ENCODE measurements at regions not wholly inside any gene's neighbourhood (a gene's known extent, or its start where the extent isn't known, plus 50 kb on each side); places are given as distances from the start of the nearest gene placed in this dataset.

DNA sequence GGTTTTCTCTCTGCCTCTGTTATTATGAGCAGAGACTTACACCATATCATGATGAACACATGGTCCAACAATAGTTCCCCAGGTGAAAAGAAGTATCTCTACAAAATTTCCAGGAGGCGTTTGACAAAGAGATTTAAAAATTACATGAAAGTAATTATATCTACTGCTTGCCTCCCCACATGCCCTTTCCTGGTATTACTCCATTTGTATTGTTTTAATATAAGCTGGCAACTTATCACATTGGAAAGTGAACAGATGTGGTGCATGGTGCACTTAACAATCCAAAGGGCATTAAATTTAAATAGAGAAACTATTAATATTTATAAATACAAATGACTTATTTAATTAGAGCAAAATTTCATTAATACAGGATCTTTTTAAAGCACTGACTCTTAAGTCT, 638.2 kb downstream of the ANKRD7 start:
- TF ChIP-seq SMC3 (conservative IDR thresholded peaks at IDR 0.05; ENCODE audit: poor library complexity) = no peak
- TF ChIP-seq, protein P1, sequence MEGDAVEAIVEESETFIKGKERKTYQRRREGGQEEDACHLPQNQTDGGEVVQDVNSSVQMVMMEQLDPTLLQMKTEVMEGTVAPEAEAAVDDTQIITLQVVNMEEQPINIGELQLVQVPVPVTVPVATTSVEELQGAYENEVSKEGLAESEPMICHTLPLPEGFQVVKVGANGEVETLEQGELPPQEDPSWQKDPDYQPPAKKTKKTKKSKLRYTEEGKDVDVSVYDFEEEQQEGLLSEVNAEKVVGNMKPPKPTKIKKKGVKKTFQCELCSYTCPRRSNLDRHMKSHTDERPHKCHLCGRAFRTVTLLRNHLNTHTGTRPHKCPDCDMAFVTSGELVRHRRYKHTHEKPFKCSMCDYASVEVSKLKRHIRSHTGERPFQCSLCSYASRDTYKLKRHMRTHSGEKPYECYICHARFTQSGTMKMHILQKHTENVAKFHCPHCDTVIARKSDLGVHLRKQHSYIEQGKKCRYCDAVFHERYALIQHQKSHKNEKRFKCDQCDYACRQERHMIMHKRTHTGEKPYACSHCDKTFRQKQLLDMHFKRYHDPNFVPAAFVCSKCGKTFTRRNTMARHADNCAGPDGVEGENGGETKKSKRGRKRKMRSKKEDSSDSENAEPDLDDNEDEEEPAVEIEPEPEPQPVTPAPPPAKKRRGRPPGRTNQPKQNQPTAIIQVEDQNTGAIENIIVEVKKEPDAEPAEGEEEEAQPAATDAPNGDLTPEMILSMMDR (IDR thresholded peaks at IDR 0.05; ENCODE audit: poor library complexity, severe bottlenecking) = no peak
- no peak for TF ChIP-seq MXI1 (conservative IDR thresholded peaks at IDR 0.05; ENCODE audit: poor library complexity, severe bottlenecking)
- no peak for TF ChIP-seq EZH2 (IDR thresholded peaks at IDR 0.05; ENCODE audit: borderline replicate concordance, insufficient read depth, low read length, poor library complexity, severe bottlenecking)
- no peak for TF ChIP-seq RAD21 (conservative IDR thresholded peaks at IDR 0.05)
- no peak for TF ChIP-seq TAF1 (IDR thresholded peaks at IDR 0.05; ENCODE audit: low read depth)
- TF ChIP-seq EP300 (conservative IDR thresholded peaks at IDR 0.05; ENCODE audit: poor library complexity, severe bottlenecking) = no peak
- TF ChIP-seq, protein P2, sequence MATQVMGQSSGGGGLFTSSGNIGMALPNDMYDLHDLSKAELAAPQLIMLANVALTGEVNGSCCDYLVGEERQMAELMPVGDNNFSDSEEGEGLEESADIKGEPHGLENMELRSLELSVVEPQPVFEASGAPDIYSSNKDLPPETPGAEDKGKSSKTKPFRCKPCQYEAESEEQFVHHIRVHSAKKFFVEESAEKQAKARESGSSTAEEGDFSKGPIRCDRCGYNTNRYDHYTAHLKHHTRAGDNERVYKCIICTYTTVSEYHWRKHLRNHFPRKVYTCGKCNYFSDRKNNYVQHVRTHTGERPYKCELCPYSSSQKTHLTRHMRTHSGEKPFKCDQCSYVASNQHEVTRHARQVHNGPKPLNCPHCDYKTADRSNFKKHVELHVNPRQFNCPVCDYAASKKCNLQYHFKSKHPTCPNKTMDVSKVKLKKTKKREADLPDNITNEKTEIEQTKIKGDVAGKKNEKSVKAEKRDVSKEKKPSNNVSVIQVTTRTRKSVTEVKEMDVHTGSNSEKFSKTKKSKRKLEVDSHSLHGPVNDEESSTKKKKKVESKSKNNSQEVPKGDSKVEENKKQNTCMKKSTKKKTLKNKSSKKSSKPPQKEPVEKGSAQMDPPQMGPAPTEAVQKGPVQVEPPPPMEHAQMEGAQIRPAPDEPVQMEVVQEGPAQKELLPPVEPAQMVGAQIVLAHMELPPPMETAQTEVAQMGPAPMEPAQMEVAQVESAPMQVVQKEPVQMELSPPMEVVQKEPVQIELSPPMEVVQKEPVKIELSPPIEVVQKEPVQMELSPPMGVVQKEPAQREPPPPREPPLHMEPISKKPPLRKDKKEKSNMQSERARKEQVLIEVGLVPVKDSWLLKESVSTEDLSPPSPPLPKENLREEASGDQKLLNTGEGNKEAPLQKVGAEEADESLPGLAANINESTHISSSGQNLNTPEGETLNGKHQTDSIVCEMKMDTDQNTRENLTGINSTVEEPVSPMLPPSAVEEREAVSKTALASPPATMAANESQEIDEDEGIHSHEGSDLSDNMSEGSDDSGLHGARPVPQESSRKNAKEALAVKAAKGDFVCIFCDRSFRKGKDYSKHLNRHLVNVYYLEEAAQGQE (IDR thresholded peaks at IDR 0.05; ENCODE audit: borderline replicate concordance) = no peak

All from neural cell (in vitro differentiated cells).